NCI-H2227 (cell line): ENCODE measurements at regions not wholly inside any gene's neighbourhood (a gene's known extent, or its start where the extent isn't known, plus 50 kb on each side); places are given as distances from the start of the nearest gene placed in this dataset.
A peak's percentile ranks its signal among the peaks of the same experiment; 100 is the strongest.

Experiments used
- DNase-seq: peaks from one replicate; lab custom pipeline; 2025; ENCODE audit not compliant: unreplicated experiment; lab: John Stamatoyannopoulos, UW

- DNase-seq: no peak
Observed at GRCh38 chr5:135669416-135669815, 90.6 kb upstream of the CXCL14 start.

DNA sequence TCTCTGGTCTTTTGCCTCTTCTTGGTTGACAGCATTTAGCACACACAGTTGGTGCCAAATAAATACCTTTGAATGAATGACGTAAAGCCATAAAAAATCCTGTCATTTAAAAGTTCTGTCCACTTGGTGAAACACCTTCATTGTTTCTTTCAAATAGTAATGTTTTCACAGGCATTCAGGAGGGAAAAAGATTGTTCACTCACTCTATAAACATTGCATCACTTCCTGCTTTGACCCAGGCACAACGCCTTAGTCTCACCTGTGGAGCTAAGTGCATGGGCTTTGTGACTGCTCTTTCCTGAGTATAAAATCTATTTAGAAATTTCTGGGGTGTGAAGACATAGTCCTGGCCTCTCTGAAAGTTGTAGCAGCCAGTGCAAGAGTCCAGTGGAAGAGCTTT is 88.9 kb upstream of the CXCL14 start:
- no peak for DNase-seq

GRCh38 chr5:135667204-135667603 is 88.4 kb upstream of the CXCL14 start:
- no peak for DNase-seq

DNA sequence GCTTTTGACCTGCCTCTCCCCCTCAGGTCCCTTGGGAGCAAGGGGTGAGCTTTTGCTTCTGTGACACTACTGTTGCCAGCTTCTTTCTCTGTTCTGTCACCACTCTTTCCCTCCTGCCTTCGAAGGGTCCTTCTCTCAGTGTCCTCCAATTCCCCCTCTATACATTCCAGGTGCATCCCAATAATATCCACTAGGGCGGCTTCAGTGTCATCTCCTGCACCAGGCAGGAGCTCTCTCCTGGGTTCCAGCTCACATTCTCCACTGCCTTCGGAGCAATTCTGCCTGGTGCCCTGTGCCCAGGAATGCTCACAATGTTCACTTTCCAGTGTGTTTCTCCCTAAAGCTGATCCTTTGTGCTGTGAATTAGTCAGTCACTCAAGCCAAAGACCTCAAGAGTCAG is 83.9 kb upstream of the CXCL14 start:
- DNase-seq: no peak

GRCh38 chr5:135662061-135662481 is 83.3 kb upstream of the CXCL14 start:
- no peak for DNase-seq

DNA sequence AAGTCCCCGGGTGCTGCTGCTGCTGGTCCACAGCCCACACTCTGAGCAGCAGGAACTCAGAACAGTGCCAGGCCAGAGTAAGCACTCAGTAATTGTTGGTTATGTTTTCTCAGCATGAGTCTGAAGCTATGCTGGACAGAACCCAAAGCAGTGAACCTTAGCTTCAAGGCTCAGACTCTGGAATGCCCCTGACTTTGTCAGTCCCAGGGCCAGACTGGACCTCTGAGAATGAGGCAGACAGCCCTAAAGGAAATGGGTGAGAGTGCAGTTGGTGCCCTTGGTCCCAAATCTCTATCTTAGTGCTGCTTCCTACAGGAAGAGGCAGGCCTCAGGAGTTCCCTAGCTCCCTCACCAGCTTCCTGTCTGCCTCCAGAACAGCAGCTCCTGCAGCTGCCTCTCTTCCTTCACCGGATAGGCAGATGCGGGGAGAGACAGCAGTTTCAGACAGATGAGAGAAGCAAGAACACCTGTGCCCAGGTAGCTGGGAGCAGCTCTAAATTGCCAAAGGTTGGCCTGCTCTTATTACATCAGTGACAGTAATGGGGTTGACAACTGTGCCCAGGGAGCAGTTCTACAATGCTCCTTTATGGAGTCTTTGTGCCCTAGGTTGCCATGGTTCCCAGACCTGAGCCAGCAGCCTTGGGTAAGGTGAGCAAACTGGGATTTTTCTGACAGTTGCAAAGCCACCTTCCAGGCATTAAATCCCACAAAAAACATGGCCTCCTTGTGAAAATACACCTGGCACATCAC is 82.2 kb upstream of the CXCL14 start:
- DNase-seq: peak; percentile 7

DNA sequence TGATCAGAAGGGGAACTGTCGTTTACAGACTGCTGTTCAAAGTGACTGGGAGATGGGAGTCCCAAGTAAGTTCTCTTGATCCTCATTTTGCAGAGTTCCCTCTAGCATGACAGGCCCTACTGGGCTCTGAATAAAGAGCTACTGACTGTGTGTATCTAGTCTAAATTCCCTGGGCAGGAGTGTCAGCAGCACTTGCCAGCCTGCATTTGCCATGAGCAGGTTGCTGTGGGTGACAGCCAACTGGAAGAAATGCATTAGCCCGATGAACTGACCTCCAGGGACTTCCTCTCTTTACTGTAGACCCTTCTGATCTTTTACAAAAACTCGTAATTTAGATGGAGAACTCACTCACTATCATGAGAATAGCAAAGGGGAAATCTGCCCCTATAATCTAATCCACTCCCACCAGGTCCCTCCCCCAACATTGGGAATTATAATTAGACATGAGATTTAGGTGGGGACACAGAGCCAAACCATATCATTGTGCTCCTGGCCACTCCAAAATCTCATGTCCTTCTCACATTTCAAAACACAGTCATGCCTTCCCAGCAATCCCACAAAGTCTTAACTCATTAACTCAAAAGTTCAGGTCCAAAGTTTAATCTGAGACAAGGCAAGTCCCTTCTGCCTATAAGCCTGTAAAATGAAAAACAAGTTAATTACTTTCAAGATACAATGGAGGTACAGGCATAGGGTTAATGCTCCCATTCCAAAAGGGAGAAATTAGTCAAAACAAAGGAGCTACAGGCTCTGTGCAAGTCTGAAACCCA is 78.9 kb upstream of the CXCL14 start:
- no peak for DNase-seq

DNA sequence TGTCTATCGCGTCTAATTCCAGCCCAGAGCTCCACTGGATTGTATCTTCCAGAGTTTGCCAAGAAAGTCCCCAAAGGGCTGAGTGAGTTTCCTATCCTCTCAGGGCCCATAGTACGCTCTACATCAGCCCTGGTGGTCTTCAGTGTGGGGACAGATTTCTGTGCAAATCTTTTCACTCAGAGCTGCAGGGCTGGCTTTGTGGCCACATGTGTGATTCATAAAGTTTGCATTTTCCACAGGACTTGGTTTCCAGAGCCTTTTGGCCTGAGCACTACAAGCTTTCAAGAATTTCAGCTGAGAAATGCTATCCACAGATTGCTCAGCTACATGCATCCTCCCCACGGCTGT is 76.7 kb upstream of the CXCL14 start:
- DNase-seq: no peak

GRCh38 chr5:135654761-135655467 is 76.1 kb upstream of the CXCL14 start:
- no peak for DNase-seq

- DNase-seq: no peak
Observed at GRCh38 chr5:135651156-135651555, 72.4 kb upstream of the CXCL14 start.

GRCh38 chr5:135650081-135650480 is 71.3 kb upstream of the CXCL14 start:
- DNase-seq: no peak

GRCh38 chr5:135649435-135649834 is 70.6 kb upstream of the CXCL14 start:
- DNase-seq: no peak

- no peak for DNase-seq
Observed at GRCh38 chr5:135648116-135648515, 69.3 kb upstream of the CXCL14 start.

- no peak for DNase-seq
Observed at GRCh38 chr5:135645336-135646180, 66.8 kb upstream of the CXCL14 start.

GRCh38 chr5:135644816-135645215 is 66.0 kb upstream of the CXCL14 start:
- DNase-seq: no peak

DNA sequence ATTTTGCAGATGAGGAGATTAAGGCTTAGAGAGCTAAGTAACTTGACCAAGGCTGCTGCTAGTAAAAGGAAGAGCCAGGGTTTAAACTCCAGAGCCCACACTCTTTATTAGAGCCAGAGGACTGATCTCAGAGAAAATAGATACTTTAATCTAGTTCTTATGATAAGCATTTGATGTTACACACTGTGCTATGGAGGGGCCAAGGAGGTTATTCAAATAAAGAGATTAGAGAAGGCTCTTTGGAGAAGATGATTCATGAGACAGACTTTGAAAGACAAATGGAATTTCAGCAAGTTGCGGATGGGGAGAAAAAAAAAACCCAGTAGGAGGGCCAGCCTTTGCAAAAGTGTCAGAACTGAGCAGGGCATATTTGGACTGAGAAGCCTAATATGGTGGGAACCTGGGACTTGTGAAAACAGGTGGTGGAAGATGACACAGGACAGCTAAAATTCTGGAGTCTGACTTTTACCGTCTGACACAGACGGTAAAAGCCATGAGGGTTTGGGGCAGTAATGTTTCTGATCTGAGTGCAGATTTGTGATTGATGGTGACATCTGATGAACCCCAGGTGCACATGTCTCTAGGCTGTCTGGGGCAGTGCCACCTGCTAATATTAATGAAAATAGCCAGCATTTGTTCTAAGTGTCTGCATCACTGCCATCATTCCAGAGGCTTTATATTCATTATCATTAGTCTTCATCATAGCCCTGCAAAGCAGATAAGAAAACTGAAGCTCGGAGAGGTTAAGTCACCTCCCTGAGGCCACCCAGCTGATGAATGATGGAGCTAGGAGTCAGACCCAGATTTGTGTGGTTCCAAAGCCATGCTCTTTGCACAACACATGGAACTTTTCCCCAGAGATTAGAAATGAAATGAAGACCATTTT is 65.3 kb upstream of the CXCL14 start:
- no peak for DNase-seq

GRCh38 chr5:135642934-135643333 is 64.1 kb upstream of the CXCL14 start:
- no peak for DNase-seq

DNA sequence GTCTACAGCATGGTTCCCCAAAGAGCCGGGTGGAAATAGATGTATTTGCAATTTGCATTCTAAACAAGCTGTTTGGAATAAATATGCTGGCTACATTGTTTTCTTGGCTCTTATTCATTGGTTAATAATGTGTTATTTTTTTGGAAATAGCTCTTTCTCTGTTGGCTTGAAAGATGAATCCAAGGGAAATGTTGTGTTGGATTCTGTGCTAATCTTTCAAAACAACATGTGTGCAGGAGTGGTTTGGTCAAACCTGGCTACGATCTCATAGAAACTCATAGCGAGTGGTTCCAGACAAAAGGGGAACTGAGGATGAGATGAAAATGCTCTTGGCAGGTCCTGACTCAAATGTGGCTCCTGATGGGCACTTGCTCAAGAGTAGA is 63.7 kb upstream of the CXCL14 start:
- DNase-seq: no peak

- no peak for DNase-seq
Observed at GRCh38 chr5:135641734-135642487, 63.1 kb upstream of the CXCL14 start.
